ENCODE measurements at regions not wholly inside any gene's neighbourhood (a gene's known extent, or its start where the extent isn't known, plus 50 kb on each side); places are given as distances from the start of the nearest gene placed in this dataset.

- WGBS, 2 donors (ENCODE audit: extremely low coverage in 2 of 2, insufficient read length in 2 of 2, insufficient replicate concordance in 1 of 2), result no CpG with 5 or more reads among the region's 2 CpGs
- no peak for DNase-seq (ENCODE audit: low spot score)
- H2AK5ac ChIP-seq (ENCODE audit: low read depth, low read length), result no peak overlapping the region
- no peak overlapping the region for H4K8ac ChIP-seq (ENCODE audit: low read depth, low read length)
- no peak overlapping the region for H3K4ac ChIP-seq (ENCODE audit: low read length)
- H3K4me3 ChIP-seq (ENCODE audit: low read length in 2 of 2), result no peak overlapping the region
- no peaks in the 10 kb centered on the region for H3K79me1 ChIP-seq (ENCODE audit: low read depth, low read length)
- H2BK5ac ChIP-seq (ENCODE audit: low read length), result no peak overlapping the region
- no peak overlapping the region for H2AFZ ChIP-seq (ENCODE audit: low read length)
- H3K27me3 ChIP-seq (ENCODE audit: control insufficient read depth in 3 of 3, insufficient read depth in 3 of 3, low read depth in 1 of 3, low read length in 3 of 3), result no peaks in the 10 kb centered on the region
- no peak overlapping the region for H3K18ac ChIP-seq (ENCODE audit: low read length)
- H2BK120ac ChIP-seq (ENCODE audit: low read depth, low read length), result no peak overlapping the region
- peaks cover 6 to 8% of the 10 kb centered on the region in 2 donors for H3K4me1 ChIP-seq (ENCODE audit: control insufficient read depth in 2 of 2, insufficient read depth in 1 of 2, low read depth in 1 of 2, low read length in 2 of 2)
- no peak overlapping the region for H3K14ac ChIP-seq (ENCODE audit: low read length)
- no peak overlapping the region for H3K27ac ChIP-seq (replicated peaks; ENCODE audit: low read length)
- H3K36me3 ChIP-seq (replicated peaks in 1 of 2; ENCODE audit: control insufficient read depth in 2 of 2, insufficient read depth in 2 of 2, low read length in 2 of 2), result peaks cover 2 to 14% of the 10 kb centered on the region in 2 donors
- H2BK12ac ChIP-seq (ENCODE audit: low read length), result no peak overlapping the region
- H3K4me2 ChIP-seq (ENCODE audit: insufficient read depth, low read length, poor library complexity, severe bottlenecking), result no peak overlapping the region
- H3K9me3 ChIP-seq (replicated peaks in 1 of 2; ENCODE audit: control insufficient read depth in 2 of 2, insufficient read depth in 1 of 2, low read depth in 1 of 2, low read length in 2 of 2), result peaks cover 2 to 21% of the 10 kb centered on the region in 2 donors
- no peak overlapping the region for H4K91ac ChIP-seq (ENCODE audit: low read depth, low read length, poor library complexity)
- no peak overlapping the region for H2BK15ac ChIP-seq (ENCODE audit: low read length)
- no peak overlapping the region for H3K9ac ChIP-seq (ENCODE audit: low read depth, low read length, poor library complexity)
- H3K23ac ChIP-seq (ENCODE audit: low read depth, low read length, poor library complexity), result no peak overlapping the region
Observed at GRCh38 chr15:24899795-24900194, 55.0 kb upstream of the SNRPN start.

DNA sequence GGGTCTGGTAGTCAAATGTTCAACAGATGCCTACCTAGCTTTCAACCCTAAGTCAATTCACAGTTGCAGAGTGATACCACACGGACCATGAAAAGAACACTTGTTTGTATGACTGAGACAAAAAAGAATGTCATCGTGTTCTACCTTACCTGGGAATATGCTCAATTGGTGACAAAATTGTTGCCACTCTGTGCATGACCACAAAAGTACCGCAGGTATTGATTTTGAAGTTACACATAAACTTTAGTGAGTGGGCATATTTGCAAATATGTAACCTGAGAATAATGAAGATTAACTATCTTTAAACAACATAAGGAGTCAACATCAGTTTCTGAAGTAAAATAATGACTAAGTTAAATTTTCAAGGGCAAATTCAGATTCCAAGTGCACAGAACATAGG, 53.4 kb upstream of the SNRPN start:
- Histone ChIP-seq H2BK5ac (ENCODE audit: low read length) (no peak overlapping the region), H3K9ac (ENCODE audit: low read depth, low read length, poor library complexity) (no peak overlapping the region), H4K8ac (ENCODE audit: low read depth, low read length) (no peak overlapping the region), H3K36me3 (replicated peaks in 1 of 2; ENCODE audit: control insufficient read depth in 2 of 2, insufficient read depth in 2 of 2, low read length in 2 of 2) (peaks cover 0 to 5% of the 10 kb centered on the region in 2 donors), H2BK12ac (ENCODE audit: low read length) (no peak overlapping the region), H3K4me1 (ENCODE audit: control insufficient read depth in 2 of 2, insufficient read depth in 1 of 2, low read depth in 1 of 2, low read length in 2 of 2) (peaks cover 7 to 8% of the 10 kb centered on the region in 2 donors), H4K91ac (ENCODE audit: low read depth, low read length, poor library complexity) (no peak overlapping the region), H3K79me1 (ENCODE audit: low read depth, low read length) (no peaks in the 10 kb centered on the region), H3K27me3 (ENCODE audit: control insufficient read depth in 3 of 3, insufficient read depth in 3 of 3, low read depth in 1 of 3, low read length in 3 of 3) (no peaks in the 10 kb centered on the region), H3K4ac (ENCODE audit: low read length) (no peak overlapping the region), H3K27ac (replicated peaks; ENCODE audit: low read length) (no peak overlapping the region), H3K4me3 (ENCODE audit: low read length in 2 of 2) (no peak overlapping the region), H2AFZ (ENCODE audit: low read length) (no peak overlapping the region), H3K4me2 (ENCODE audit: insufficient read depth, low read length, poor library complexity, severe bottlenecking) (no peak overlapping the region), H3K14ac (ENCODE audit: low read length) (no peak overlapping the region), H2AK5ac (ENCODE audit: low read depth, low read length) (no peak overlapping the region), H3K18ac (ENCODE audit: low read length) (no peak overlapping the region), H3K9me3 (replicated peaks in 1 of 2; ENCODE audit: control insufficient read depth in 2 of 2, insufficient read depth in 1 of 2, low read depth in 1 of 2, low read length in 2 of 2) (peaks cover 0 to 15% of the 10 kb centered on the region in 2 donors), H2BK120ac (ENCODE audit: low read depth, low read length) (no peak overlapping the region), H3K23ac (ENCODE audit: low read depth, low read length, poor library complexity) (no peak overlapping the region), H2BK15ac (ENCODE audit: low read length) (no peak overlapping the region)
- DNase-seq (ENCODE audit: low spot score), result no peak
- no CpG with 5 or more reads among the region's 3 CpGs for WGBS, 2 donors (ENCODE audit: extremely low coverage in 2 of 2, insufficient read length in 2 of 2, insufficient replicate concordance in 1 of 2)
